ENCODE measurements at regions not wholly inside any gene's neighbourhood (a gene's known extent, or its start where the extent isn't known, plus 50 kb on each side); places are given as distances from the start of the nearest gene placed in this dataset.

GRCh38 chr9:88596376-88596775 lies 61.4 kb downstream of the NXNL2 start:
- no peak overlapping the region for H3K4me3 ChIP-seq (ENCODE audit: low read depth, poor library complexity, severe bottlenecking)
- WGBS, 2 donors: 60 to 76% methylated on average over 5 of the region's 5 CpGs
- TF ChIP-seq CTCF (IDR thresholded peaks at IDR 0.05) (no peak), POLR2A (IDR thresholded peaks at IDR 0.05) (no peak)
- DNase-seq (ENCODE audit: low spot score in 2 of 2): no peak
- intact Hi-C loops (cut with DNase I; ENCODE audit: low total_unique reads): loop anchor here (10.0 kb wide), 1 partner anchor 688 kb away; no protein-coding TSS in a partner anchor

DNA sequence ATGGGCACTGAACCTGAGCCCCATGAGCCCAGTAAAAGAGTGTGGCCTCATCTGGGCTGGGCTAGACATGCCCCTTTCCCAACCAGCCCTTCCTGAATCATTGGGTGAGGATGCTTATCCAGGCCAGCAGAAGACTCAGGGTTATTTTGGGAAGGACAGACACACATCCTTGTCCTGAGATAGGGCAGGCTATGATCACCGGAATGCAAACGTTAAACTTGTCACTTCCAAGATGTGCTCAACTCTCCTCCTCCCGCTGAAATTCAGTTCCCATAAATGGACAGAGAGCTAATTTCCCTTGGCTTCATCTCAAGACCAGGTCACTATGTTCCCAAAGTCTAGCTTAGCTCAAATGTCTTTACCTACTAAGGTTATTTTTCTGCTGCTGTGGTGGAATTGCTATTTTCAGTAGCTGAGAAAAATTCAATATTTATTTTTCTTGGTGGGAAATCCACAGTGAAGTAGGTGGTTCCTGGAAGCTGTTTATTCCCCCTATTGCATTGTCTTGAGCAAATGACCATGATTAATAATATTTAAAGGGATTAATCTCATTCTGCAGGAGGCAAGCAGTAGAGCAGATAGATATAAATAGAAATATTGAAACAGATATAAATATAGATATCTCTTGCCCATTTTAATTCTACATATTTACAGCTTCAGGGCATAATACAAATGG lies 70.0 kb downstream of the NXNL2 start:
- TF ChIP-seq POLR2A (IDR thresholded peaks at IDR 0.05): no peak
- no peak for TF ChIP-seq CTCF (IDR thresholded peaks at IDR 0.05)
- no peak overlapping the region for H3K4me3 ChIP-seq (ENCODE audit: low read depth, poor library complexity, severe bottlenecking)
- DNase-seq (ENCODE audit: low spot score in 2 of 2): no peak
- intact Hi-C loops (cut with DNase I; ENCODE audit: low total_unique reads): no loop called here
- WGBS, 2 donors: 77 to 78% methylated on average over 3 of the region's 3 CpGs

- intact Hi-C loops (cut with DNase I; ENCODE audit: low total_unique reads): no loop called here
- H3K4me3 ChIP-seq (ENCODE audit: low read depth, poor library complexity, severe bottlenecking): no peak overlapping the region
- no peak for DNase-seq (ENCODE audit: low spot score in 2 of 2)
- TF ChIP-seq POLR2A (IDR thresholded peaks at IDR 0.05) (no peak), CTCF (IDR thresholded peaks at IDR 0.05) (no peak)
- WGBS, 2 donors: 15 to 24% methylated on average over 8 of the region's 8 CpGs
These were observed 70.8 kb downstream of the NXNL2 start for GRCh38 chr9:88605512-88606362.

GRCh38 chr9:88614359-88614758 lies 79.4 kb downstream of the NXNL2 start:
- DNase-seq (ENCODE audit: low spot score in 2 of 2): no peak
- intact Hi-C loops (cut with DNase I; ENCODE audit: low total_unique reads): no loop called here
- 76 to 93% methylated on average over 3 of the region's 3 CpGs for WGBS, 2 donors
- H3K4me3 ChIP-seq (ENCODE audit: low read depth, poor library complexity, severe bottlenecking): no peak overlapping the region
- TF ChIP-seq POLR2A (IDR thresholded peaks at IDR 0.05) (no peak), CTCF (IDR thresholded peaks at IDR 0.05) (no peak)

DNA sequence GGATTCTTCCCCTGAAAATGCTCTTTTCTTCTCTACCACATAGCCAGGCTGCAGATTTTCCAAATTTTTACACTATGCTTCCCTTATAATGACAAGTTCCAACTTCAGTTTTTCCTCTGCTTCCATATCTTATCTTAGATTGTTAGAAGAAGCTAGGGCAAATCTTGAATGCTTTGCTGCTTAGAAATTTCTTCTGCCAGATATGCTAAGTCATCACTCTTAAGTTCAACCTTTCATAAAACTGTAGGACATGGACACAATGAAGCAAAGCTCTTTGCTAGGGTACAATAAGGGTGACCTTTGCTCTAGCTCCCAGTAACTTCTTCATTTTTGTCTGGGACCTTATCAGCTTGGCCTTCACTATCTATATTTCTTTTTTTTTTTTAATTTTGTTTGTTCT lies 88.7 kb downstream of the NXNL2 start:
- no peak for TF ChIP-seq CTCF (IDR thresholded peaks at IDR 0.05)
- no peak for TF ChIP-seq POLR2A (IDR thresholded peaks at IDR 0.05)
- DNase-seq (ENCODE audit: low spot score in 2 of 2): no peak
- H3K4me3 ChIP-seq (ENCODE audit: low read depth, poor library complexity, severe bottlenecking): no peak overlapping the region
- intact Hi-C loops (cut with DNase I; ENCODE audit: low total_unique reads): no loop called here

Measured in lower leg skin (tissue), 4 donors.